Inflammatory macrophage treated with lipopolysaccharide for 4 hours (primary cell): ENCODE measurements at regions not wholly inside any gene's neighbourhood (a gene's known extent, or its start where the extent isn't known, plus 50 kb on each side); places are given as distances from the start of the nearest gene placed in this dataset.
A peak's percentile ranks its signal among the peaks of the same experiment; 100 is the strongest.

Experiments used
- DNase-seq: peaks from one replicate; pipeline ENCODE4 v3.0.0-alpha.2; 2020

GRCh38 chr3:10585945-10586344 lies 80.6 kb upstream of the ATP2B2 start:
- DNase-seq = no peak

- DNase-seq = peak; percentile 28
These were observed 89.5 kb upstream of the ATP2B2 start for GRCh38 chr3:10594915-10595314.

DNA sequence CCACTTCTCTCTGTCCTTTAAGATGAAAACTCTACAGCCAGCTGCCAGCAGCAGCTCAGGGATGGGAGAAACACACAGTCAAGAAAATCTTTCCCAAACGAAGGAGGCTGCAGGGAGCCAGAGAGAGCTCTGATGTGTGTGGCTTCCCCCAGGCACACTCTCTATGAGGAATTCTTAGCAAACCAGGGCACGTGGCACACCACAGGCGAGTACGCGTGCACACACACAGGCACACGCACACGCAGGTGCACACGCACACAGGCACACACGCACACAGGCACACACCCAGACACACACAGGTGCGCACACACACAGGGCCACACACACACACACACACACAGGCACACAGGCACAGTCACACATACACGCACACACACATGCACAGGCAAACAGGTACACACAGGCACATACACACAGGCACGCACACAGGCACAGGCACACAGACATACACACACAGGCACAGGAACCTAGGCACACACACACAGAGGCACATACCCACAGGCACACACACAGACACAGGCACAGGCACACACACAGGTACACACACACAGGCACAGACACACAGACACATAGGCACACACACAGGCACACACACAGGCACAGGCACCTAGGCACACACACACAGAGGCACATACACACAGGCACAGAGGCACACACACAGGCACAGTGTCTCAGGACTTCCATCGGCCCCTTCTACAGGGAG lies 91.5 kb upstream of the ATP2B2 start:
- DNase-seq = no peak

DNA sequence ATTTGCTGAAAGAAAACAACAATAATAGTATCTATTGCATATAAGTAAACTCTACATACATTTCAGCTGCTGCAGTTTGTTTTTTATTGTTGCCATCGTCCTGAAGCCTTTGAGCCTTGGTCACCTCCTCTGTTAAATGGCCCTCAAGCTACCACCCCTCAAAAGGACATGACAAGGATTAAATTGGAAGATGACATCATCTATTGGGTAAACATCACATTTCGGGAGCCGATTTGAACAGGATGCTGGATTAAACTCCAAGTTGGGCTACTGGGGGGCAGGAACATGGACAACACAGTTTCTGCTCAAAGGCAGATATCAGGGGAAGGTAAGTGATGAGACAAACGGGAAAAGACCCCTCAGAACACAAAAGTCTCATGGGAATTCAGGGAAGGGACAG lies 92.3 kb upstream of the ATP2B2 start:
- no peak for DNase-seq

DNA sequence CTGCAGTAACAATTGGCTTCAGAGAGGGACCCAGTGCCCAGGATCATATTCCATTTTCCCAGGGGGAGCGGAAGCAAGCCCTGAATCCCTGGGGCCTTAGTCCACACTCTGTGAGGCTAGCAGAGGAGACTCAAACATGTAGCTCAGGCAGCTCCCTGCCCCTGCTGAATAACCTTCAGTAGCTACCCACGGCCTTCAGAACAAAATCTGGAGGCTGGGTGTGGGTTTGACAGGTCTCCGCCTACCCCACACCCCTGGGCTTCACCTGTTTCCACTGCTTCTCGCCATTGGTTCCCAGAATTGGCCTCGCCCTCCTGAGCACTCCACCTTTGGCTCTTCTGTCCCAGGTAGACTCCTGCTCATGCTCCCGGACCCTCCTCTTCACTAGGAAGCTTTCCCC lies 93.6 kb upstream of the ATP2B2 start:
- no peak for DNase-seq

DNA sequence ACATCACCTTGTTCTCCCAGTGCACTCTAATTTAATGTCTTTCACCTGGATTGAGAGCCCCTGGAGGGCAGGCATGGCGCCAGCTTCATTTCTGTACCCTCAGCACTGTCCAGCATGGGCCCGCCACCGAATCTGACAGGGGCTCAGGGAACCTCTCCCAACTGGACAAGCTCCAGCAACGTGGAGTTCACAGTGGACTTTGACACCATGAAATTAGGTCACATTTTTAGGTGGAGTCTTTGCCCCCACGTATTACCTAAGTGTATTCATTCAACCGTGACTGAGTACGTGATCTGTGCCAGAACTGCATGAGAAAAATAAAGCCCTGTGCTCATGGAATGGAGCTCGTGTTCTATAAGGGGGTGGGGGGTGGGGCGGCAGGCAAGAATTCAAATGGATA lies 94.1 kb upstream of the ATP2B2 start:
- DNase-seq = no peak

DNA sequence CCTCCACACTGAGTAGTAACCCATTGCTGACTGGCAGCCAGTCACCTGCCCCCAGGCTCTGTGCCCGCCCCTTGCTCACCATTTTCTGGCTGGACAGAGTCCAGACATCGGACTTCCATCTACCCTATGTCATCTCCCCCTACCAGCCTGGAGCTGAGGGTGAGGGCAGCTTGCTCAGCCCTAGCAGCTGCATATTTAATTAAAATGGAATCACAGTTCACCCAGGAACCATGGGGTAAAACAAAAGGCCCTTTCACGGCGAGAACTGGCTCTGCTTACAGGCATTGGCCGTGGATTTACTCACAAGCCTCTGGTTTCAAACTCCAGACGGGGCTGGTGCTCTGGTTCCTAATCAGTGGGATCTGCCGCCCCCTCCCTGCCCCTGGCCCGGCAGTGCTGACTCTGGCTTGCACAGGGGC lies 94.9 kb upstream of the ATP2B2 start:
- no peak for DNase-seq

GRCh38 chr3:10600726-10601125 lies 95.3 kb upstream of the ATP2B2 start:
- DNase-seq = no peak

DNA sequence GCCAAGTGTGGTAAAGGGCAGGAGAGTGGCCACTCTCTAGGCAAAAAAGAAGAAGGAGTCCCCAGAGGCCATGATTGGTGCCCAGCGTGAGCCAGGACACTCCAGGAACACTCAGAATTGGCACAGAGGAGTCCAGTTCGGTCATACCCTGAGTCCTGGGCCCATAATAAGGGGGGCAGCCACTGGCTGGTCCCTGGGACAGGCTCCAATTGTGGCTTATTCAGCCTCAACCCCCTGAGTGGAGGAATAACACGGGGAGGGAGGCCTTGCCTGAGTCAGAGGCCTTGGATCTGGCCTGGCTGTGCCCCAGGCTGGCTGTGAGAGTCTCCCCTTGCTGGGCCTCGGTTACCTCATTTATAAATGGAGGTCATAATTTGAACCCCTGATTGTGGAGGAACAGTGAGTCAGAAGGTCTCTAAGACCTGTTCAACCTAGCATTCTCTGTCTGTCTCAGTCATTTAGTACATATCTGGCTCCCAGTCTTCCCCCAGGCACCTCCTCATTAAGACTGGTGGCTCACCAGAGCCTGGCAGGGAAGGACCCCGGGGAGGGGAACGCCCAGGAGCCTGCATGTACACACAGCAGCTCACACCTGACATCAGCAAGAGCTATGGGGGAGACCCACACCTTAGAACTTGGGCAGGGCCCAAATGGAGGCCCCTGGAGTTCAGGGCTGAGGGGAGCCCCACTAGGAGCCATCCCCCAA lies 95.9 kb upstream of the ATP2B2 start:
- no peak for DNase-seq

- DNase-seq = no peak
These were observed 96.5 kb upstream of the ATP2B2 start for GRCh38 chr3:10601857-10602230.

DNA sequence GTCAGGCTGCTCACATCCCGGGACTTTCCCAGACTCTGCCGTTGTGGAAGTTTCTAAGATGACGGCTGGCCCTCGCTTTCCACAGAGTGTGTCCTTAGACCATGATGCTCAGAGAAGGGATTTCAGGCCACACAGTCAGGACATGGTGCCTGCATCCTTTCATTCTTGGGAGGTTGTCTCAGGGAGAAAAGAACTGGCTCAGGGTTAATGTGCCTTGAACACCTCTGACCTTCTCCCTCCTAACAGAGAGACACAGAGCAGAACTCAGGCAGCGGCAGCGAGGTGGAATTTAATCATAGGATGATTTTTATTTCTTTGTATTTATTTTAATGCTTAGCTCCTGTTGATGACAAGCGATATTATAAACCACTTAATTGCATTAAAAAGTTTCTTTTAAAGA lies 96.9 kb upstream of the ATP2B2 start:
- DNase-seq = no peak

DNA sequence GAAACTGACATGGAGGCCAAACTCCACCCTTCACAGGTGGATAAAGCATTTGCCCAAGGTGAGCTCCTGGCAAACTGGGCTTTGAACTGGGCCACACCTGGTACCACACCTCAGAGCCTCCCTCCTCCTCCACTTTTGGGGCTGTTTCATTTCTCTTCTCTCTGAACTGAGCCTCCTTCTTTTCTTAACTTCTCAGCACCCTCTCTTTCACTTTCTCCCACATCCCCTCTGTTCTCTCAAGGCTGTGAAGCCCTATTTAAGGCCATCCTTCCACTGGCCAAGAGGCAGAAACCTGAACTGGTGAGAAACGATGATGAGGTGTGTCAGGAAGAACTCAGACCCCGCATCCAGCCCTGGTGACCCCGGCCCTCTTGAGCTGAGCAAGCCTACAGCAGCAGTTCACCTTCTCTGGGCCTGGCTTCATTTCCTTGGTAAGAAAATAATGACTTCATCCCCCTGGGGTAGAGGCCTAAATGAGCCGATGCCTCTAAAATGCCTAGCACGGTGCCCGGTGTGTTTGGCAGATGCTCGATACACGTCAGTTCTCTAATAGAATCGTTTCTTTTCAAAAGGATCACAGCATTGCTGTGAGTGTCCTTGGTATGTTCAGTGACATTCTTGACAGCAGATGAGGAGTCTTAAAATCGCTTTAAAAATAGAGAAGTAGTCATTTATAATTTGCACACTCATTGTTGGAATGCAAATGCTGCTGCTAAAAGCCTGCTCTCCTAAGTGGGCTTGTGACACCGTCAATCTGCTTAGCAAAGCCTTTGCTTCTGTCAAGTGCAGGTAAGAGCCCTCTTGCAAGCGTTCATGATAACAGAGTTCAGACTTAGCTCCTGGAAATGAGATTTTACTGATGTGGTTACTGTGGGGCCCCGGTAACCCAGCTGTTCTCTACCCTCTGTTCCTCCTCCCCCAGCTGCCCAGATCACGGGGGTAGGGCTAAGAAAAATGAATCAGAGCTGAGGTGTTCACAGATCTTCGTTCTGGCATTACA lies 97.7 kb upstream of the ATP2B2 start:
- DNase-seq = no peak

- DNase-seq = no peak
These were observed 103.7 kb upstream of the ATP2B2 start for GRCh38 chr3:10609134-10609533.

DNA sequence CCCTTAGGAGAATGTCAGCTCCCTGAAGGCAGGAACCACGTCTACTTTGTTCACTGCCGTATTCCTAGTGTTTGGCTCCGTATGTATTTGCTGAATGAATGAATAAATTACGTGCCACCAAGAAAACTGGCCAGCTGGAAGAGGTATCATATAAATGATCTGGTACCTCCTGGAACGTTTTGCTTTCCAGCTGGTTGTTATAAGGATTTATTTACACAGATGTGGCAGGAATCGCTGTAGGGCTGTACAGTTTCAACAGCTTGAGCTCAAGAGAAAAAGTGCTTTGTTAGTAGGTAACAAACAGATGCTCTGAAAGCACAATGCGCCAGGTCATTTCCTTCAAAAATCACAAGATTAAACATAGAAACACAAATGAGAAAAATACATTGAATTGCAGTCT lies 108.8 kb upstream of the ATP2B2 start:
- DNase-seq = no peak

DNA sequence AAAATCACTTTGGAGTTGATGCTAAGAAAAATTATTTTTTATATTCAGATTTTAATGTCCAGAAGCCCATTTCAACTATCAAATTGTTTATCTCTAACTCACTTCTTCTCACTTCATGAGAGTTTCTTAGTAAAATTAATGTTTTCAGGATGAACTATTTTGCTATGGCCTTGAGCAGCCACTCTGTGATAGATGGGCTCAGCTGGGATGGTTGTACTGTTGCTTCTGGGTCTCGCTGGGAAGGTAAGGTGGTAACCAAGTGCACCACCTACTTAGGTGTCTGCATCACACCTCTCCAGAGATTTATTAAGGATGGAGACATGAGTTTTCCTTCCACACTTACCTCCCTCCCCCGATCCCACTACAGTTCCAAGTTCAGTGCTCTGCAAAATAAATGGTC lies 110.3 kb upstream of the ATP2B2 start:
- DNase-seq = no peak

GRCh38 chr3:10616321-10616720 lies 110.9 kb upstream of the ATP2B2 start:
- no peak for DNase-seq

GRCh38 chr3:10619989-10620832 lies 114.8 kb upstream of the ATP2B2 start:
- DNase-seq = no peak

DNA sequence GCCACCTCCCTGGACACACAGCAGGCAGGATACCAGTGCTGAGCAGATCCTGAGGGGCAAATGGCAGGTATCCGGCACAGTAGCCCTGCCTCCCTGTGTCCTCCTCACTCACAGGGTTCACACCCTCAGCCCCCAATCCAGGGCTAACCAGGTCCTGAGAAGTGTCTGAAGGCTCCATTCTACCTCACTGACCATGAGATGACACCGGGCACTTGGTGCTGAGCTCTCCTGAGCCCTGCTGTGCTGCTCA lies 115.4 kb upstream of the ATP2B2 start:
- DNase-seq = no peak

GRCh38 chr3:10623578-10624275 lies 118.3 kb upstream of the ATP2B2 start:
- DNase-seq = peak; percentile 9

DNA sequence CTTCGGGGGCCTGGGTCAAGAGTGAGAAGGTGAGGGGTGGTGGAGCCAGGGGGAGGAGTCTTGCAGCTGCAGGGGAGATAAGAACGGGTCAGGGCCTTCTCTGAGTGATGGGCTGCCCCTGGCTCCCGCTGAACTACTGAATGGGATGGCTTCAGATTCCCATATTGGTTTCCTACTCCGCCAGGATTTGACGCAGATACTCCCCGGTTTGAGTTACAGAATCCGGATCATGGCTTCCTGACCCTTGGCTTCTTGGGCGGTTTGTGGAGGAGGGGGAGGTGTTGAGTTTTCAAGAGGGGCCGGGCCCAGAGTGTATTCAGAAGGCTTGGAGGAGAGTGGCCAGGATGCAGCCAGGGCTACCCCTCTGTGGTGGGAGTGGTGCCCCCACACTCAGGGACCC lies 119.9 kb upstream of the ATP2B2 start:
- no peak for DNase-seq

GRCh38 chr3:10627884-10628572 lies 122.6 kb upstream of the ATP2B2 start:
- DNase-seq = no peak
